ENCODE measurements at regions not wholly inside any gene's neighbourhood (a gene's known extent, or its start where the extent isn't known, plus 50 kb on each side); places are given as distances from the start of the nearest gene placed in this dataset.
"Not testable (repeated sequence)": the region's sequence is repeated elsewhere in the genome, so short reads cannot be mapped to it uniquely, and the experiment has no call there.

- WGBS, 5 donors: 78 to 95% (median 87%) methylated on average over 2 of the region's 2 CpGs
- H3K36me3 ChIP-seq: no peaks in the 10 kb centered on the region
- TF ChIP-seq EP300 (IDR thresholded peaks at IDR 0.05): no peak
- no peak for TF ChIP-seq CTCF (IDR thresholded peaks at IDR 0.05)
- no peak for TF ChIP-seq POLR2A (IDR thresholded peaks at IDR 0.05)
- TF ChIP-seq POLR2AphosphoS5 (IDR thresholded peaks at IDR 0.05): no peak
These were observed 433.3 kb upstream of the TMEFF2 start for GRCh38 chr2:192628017-192628416.

GRCh38 chr2:192615105-192615504, 420.4 kb upstream of the TMEFF2 start:
- no peak overlapping the region for H3K27ac ChIP-seq
- no peak for TF ChIP-seq EP300 (IDR thresholded peaks at IDR 0.05)
- TF ChIP-seq POLR2AphosphoS5 (IDR thresholded peaks at IDR 0.05): no peak
- TF ChIP-seq CTCF (IDR thresholded peaks at IDR 0.05): no peak
- TF ChIP-seq POLR2A (IDR thresholded peaks at IDR 0.05): no peak
- no peak for DNase-seq
- H3K27me3 ChIP-seq: no peaks in the 10 kb centered on the region
- H3K36me3 ChIP-seq: no peaks in the 10 kb centered on the region
- H3K4me1 ChIP-seq: no peaks in the 10 kb centered on the region
- no peaks in the 10 kb centered on the region for H3K9me3 ChIP-seq
- H3K4me3 ChIP-seq: no peak overlapping the region
- intact Hi-C loops (cut with DNase I; ENCODE audit: low total_unique reads): no loop called here

More at GRCh38 chr2:192628017-192628416, 433.3 kb upstream of the TMEFF2 start:
- H3K9me3 ChIP-seq: no peaks in the 10 kb centered on the region
- no peaks in the 10 kb centered on the region for H3K27me3 ChIP-seq
- no peak for DNase-seq
- no peaks in the 10 kb centered on the region for H3K4me1 ChIP-seq
- H3K4me3 ChIP-seq: no peak overlapping the region
- intact Hi-C loops (cut with DNase I; ENCODE audit: low total_unique reads): no loop called here
- no peak overlapping the region for H3K27ac ChIP-seq

- WGBS, 5 donors: 71 to 91% (median 84%) methylated on average over 1 of the region's 1 CpG
- Histone ChIP-seq H3K4me3 (no peak overlapping the region), H3K27ac (no peak overlapping the region), H3K9me3 (peaks cover 0 to 7% (median 2%) of the 10 kb centered on the region in 4 donors), H3K36me3 (no peaks in the 10 kb centered on the region), H3K4me1 (no peaks in the 10 kb centered on the region), H3K27me3 (no peaks in the 10 kb centered on the region)
- no peak for DNase-seq
- intact Hi-C loops (cut with DNase I; ENCODE audit: low total_unique reads): no loop called here
- TF ChIP-seq POLR2AphosphoS5 (IDR thresholded peaks at IDR 0.05): no peak
- no peak for TF ChIP-seq POLR2A (IDR thresholded peaks at IDR 0.05)
These were observed 409.6 kb upstream of the TMEFF2 start for GRCh38 chr2:192604295-192604694.

- H3K4me3 ChIP-seq; H3K4me1 ChIP-seq; H3K36me3 ChIP-seq; DNase-seq; intact Hi-C loops (cut with DNase I; ENCODE audit: low total_unique reads); H3K9me3 ChIP-seq; H3K27ac ChIP-seq; H3K27me3 ChIP-seq: not testable (repeated sequence)
- WGBS, 5 donors: 88 to 94% (median 90%) methylated on average over 9 of the region's 9 CpGs
These were observed 403.9 kb upstream of the TMEFF2 start for GRCh38 chr2:192598649-192599048.

- Histone ChIP-seq H3K4me3 (no peak overlapping the region), H3K9me3 (no peaks in the 10 kb centered on the region), H3K4me1 (no peaks in the 10 kb centered on the region), H3K36me3 (no peaks in the 10 kb centered on the region), H3K27me3 (no peaks in the 10 kb centered on the region), H3K27ac (no peak overlapping the region)
- intact Hi-C loops (cut with DNase I; ENCODE audit: low total_unique reads): no loop called here
- TF ChIP-seq POLR2AphosphoS5 (IDR thresholded peaks at IDR 0.05) (no peak), POLR2A (IDR thresholded peaks at IDR 0.05) (no peak), EP300 (IDR thresholded peaks at IDR 0.05) (no peak), CTCF (IDR thresholded peaks at IDR 0.05) (no peak)
- DNase-seq: no peak
- 85 to 94% (median 91%) methylated on average over 6 of the region's 6 CpGs for WGBS, 5 donors
These were observed 398.8 kb upstream of the TMEFF2 start for GRCh38 chr2:192593561-192593960.

Data from stomach (tissue), 8 donors.